B cell (primary cell): ENCODE measurements at regions not wholly inside any gene's neighbourhood (a gene's known extent, or its start where the extent isn't known, plus 50 kb on each side); places are given as distances from the start of the nearest gene placed in this dataset.

Experiments used
- CTCF ChIP-seq: fragments of 200-600 bp; IDR thresholded peaks from one replicate; pipeline ENCODE4 v1.8.0; 2022; ENCODE audit warnings: antibody characterized with exemption, mild to moderate bottlenecking
- EZH2 ChIP-seq: IDR thresholded peaks from 2 replicates; pipeline ENCODE4 v1.6.1; 2012; ENCODE audit warnings: borderline replicate concordance, low read depth, mild to moderate bottlenecking, moderate library complexity, low read length; ENCODE audit not compliant: insufficient read depth, poor library complexity, severe bottlenecking

- no peak for TF ChIP-seq CTCF
- TF ChIP-seq EZH2, result no peak
Observed at GRCh38 chr6:67292169-67292568, 1342.9 kb upstream of the ADGRB3 start.
